ENCODE measurements at regions not wholly inside any gene's neighbourhood (a gene's known extent, or its start where the extent isn't known, plus 50 kb on each side); places are given as distances from the start of the nearest gene placed in this dataset.

GRCh38 chr10:110434489-110435096 is 63.1 kb upstream of the DUSP5 start:
- TF ChIP-seq MAX (IDR thresholded peaks at IDR 0.05; ENCODE audit: low read depth, low read length), result no peak
- no peak for TF ChIP-seq POLR2A (IDR thresholded peaks at IDR 0.05; ENCODE audit: low read depth, low read length)
- no peak for TF ChIP-seq HDAC2 (IDR thresholded peaks at IDR 0.05)
